H1 (cell line): ENCODE measurements at regions not wholly inside any gene's neighbourhood (a gene's known extent, or its start where the extent isn't known, plus 50 kb on each side); places are given as distances from the start of the nearest gene placed in this dataset.

Source experiments
- CTCF ChIA-PET: fragments of 300-600 bp; sonication (Branson Sonifier 250); formaldehyde crosslinking; loops from one replicate; lab custom pipeline; 2021; ENCODE audit not compliant: partially characterized antibody; lab: Charles Lee
- POLR2A ChIA-PET: fragments of 300-600 bp; sonication (Branson Sonifier 250); formaldehyde crosslinking; loops from one replicate; lab custom pipeline; 2021; ENCODE audit warnings: inconsistent platforms; ENCODE audit not compliant: partially characterized antibody; lab: Charles Lee
- DNase-seq, 2 experiments: peaks; one replicate each; pipeline versions ENCODE4 v3.0.0 to v3.0.0-alpha.2; 2010 to 2022; ENCODE audit warnings: low spot score in 2 of 2, low read depth in 1 of 2, mixed read lengths in 1 of 2
- FAIRE-seq: peaks from 2 replicates; lab custom pipeline; 2011; peaks lifted over from hg19 to GRCh38; lab: Jason Lieb, UNC
- H2AFZ ChIP-seq: 2 replicates; pipeline ENCODE4 v1.8.1; 2012; ENCODE audit warnings: low read length, inconsistent platforms
- H2AK5ac ChIP-seq: 2 replicates; pipeline ENCODE4 v1.6.1; 2013; ENCODE audit warnings: low read depth, low read length
- H2BK120ac ChIP-seq: replicated peaks from 2 replicates; pipeline ENCODE3; 2013; ENCODE audit warnings: low read depth, low read length, inconsistent platforms
- H2BK12ac ChIP-seq: 2 replicates; pipeline ENCODE4 v1.6.1; 2013; ENCODE audit warnings: low read depth, low read length
- H2BK15ac ChIP-seq: 2 replicates; pipeline ENCODE4 v1.6.1; 2013; ENCODE audit warnings: low read length
- H2BK20ac ChIP-seq: 2 replicates; pipeline ENCODE4 v1.6.1; 2013; ENCODE audit warnings: low read length
- H2BK5ac ChIP-seq: 2 replicates; pipeline ENCODE4 v1.6.1; 2013; ENCODE audit warnings: low read depth, low read length
- H3K14ac ChIP-seq: 2 replicates; pipeline ENCODE4 v1.6.1; 2013; ENCODE audit warnings: inconsistent platforms; ENCODE audit not compliant: insufficient read length
- H3K18ac ChIP-seq: 2 replicates; pipeline ENCODE4 v1.6.1; 2013; ENCODE audit warnings: low read length; ENCODE audit errors: extremely low read depth
- H3K23ac ChIP-seq: 2 replicates; pipeline ENCODE4 v1.6.1; 2013; ENCODE audit warnings: inconsistent platforms; ENCODE audit not compliant: insufficient read length
- H3K23me2 ChIP-seq: 2 replicates; pipeline ENCODE4 v1.6.1; 2013; ENCODE audit warnings: low read depth, low read length
- H3K27ac ChIP-seq: 2 replicates; pipeline ENCODE4 v1.6.1; 2011; ENCODE audit warnings: low read depth, low read length, inconsistent platforms
- H3K27me3 ChIP-seq, 4 experiments: replicated peaks in 1 of 4; 1 replicate in 1 of 4; 2 replicates in 3 of 4; pipeline versions ENCODE4 v1.6.1 to v1.8.1; 2011 to 2013; ENCODE audit warnings: low read length in 3 of 4, mild to moderate bottlenecking in 3 of 4, inconsistent platforms in 2 of 4, mixed read lengths in 2 of 4, moderate library complexity in 1 of 4; ENCODE audit not compliant: control insufficient read depth in 3 of 4, insufficient read depth in 3 of 4; ENCODE audit errors: extremely low read depth in 1 of 4
- H3K36me3 ChIP-seq, 4 experiments: 2 replicates each; pipeline versions ENCODE4 v1.6.1 to v1.8.1; 2011 to 2013; ENCODE audit warnings: mild to moderate bottlenecking in 4 of 4, low read length in 3 of 4, moderate library complexity in 2 of 4, control low read depth in 1 of 4, inconsistent platforms in 1 of 4; ENCODE audit not compliant: insufficient read depth in 4 of 4, control insufficient read depth in 2 of 4
- H3K4ac ChIP-seq: replicated peaks from 2 replicates; pipeline ENCODE3; 2013; ENCODE audit warnings: low read length, low read depth, mixed read lengths, inconsistent platforms; ENCODE audit not compliant: insufficient read length
- H3K4me1 ChIP-seq, 4 experiments: replicated peaks in 1 of 4; 1 replicate in 1 of 4; 2 replicates in 3 of 4; pipeline versions ENCODE4 v1.6.1 to v1.8.1; 2011 to 2013; ENCODE audit warnings: low read length in 3 of 4, inconsistent platforms in 2 of 4, mixed read lengths in 1 of 4; ENCODE audit not compliant: insufficient read depth in 4 of 4, control insufficient read depth in 3 of 4
- H3K4me2 ChIP-seq, 2 experiments: 2 replicates each; pipeline versions ENCODE4 v1.6.1 to v1.8.1; 2011 to 2013; ENCODE audit warnings: low read depth in 2 of 2, low read length in 2 of 2, control low read depth in 1 of 2, inconsistent platforms in 1 of 2, mild to moderate bottlenecking in 1 of 2; ENCODE audit not compliant: insufficient read depth in 1 of 2
- H3K4me3 ChIP-seq, 4 experiments: fragments of 200-600, 300-600 bp in 1 of 4; sonication (generic), shearing (Covaris generic), sonication (Bioruptor Twin) in 1 of 4; 2 replicates each; pipeline versions ENCODE4 v1.5.1 to v1.8.1; 2011 to 2016; ENCODE audit warnings: low read length in 4 of 4, low read depth in 3 of 4, control low read depth in 2 of 4, inconsistent platforms in 2 of 4, mild to moderate bottlenecking in 2 of 4, mixed read lengths in 1 of 4, moderate library complexity in 1 of 4; ENCODE audit not compliant: insufficient read depth in 2 of 4; ENCODE audit errors: extremely low read depth in 1 of 4
- H3K56ac ChIP-seq: replicated peaks from 2 replicates; pipeline ENCODE3; 2013; ENCODE audit warnings: low read depth, mild to moderate bottlenecking, mixed read lengths, low read length, inconsistent platforms; ENCODE audit not compliant: insufficient read length
- H3K79me1 ChIP-seq: 2 replicates; pipeline ENCODE4 v1.6.1; 2013; ENCODE audit warnings: low read depth, low read length, control low read depth
- H3K79me2 ChIP-seq, 2 experiments: 2 replicates each; pipeline versions ENCODE4 v1.6.1 to v1.8.1; 2012 to 2013; ENCODE audit warnings: low read length in 2 of 2, mild to moderate bottlenecking in 2 of 2, inconsistent platforms in 1 of 2; ENCODE audit not compliant: insufficient read depth in 2 of 2, control insufficient read depth in 1 of 2
- H3K9ac ChIP-seq, 4 experiments: replicated peaks in 1 of 4; 1 replicate in 1 of 4; 2 replicates in 3 of 4; pipeline versions ENCODE4 v1.6.1 to v1.8.1; 2011 to 2013; ENCODE audit warnings: low read depth in 3 of 4, low read length in 3 of 4, control low read depth in 2 of 4, mild to moderate bottlenecking in 2 of 4, moderate library complexity in 2 of 4, inconsistent platforms in 1 of 4; ENCODE audit errors: extremely low read depth in 1 of 4
- H3K9me3 ChIP-seq, 2 experiments: 2 replicates each; pipeline versions ENCODE4 v1.6.1 to v1.8.1; 2012 to 2013; ENCODE audit warnings: mild to moderate bottlenecking in 2 of 2, moderate library complexity in 2 of 2, control low read depth in 1 of 2, inconsistent platforms in 1 of 2, low read depth in 1 of 2, low read length in 1 of 2, mixed read lengths in 1 of 2; ENCODE audit not compliant: insufficient read depth in 2 of 2
- H4K20me1 ChIP-seq, 2 experiments: replicated peaks in 1 of 2; 2 replicates each; pipeline versions ENCODE3 to v1.8.1; 2011 to 2013; ENCODE audit warnings: inconsistent platforms in 2 of 2, low read length in 2 of 2, mild to moderate bottlenecking in 1 of 2; ENCODE audit not compliant: insufficient read depth in 2 of 2, control insufficient read depth in 1 of 2
- H4K5ac ChIP-seq: 2 replicates; pipeline ENCODE4 v1.6.1; 2013; ENCODE audit warnings: low read length, low read depth, mixed read lengths, inconsistent platforms; ENCODE audit not compliant: insufficient read length
- H4K8ac ChIP-seq: 2 replicates; pipeline ENCODE4 v1.8.0; 2013; ENCODE audit warnings: mild to moderate bottlenecking, moderate library complexity, low read length, inconsistent platforms; ENCODE audit not compliant: insufficient read depth; ENCODE audit errors: extremely low read depth
- H4K91ac ChIP-seq: replicated peaks from 2 replicates; pipeline ENCODE3; 2013; ENCODE audit warnings: low read length, mixed read lengths, inconsistent platforms; ENCODE audit not compliant: insufficient read length
- GABPA ChIP-seq: IDR thresholded peaks from 2 replicates; pipeline ENCODE4 v1.6.1; 2011; ENCODE audit warnings: mild to moderate bottlenecking, low read length, moderate library complexity, borderline replicate concordance; ENCODE audit not compliant: insufficient read depth
- NANOG ChIP-seq: IDR thresholded peaks from 2 replicates; pipeline ENCODE4 v1.6.1; 2011; ENCODE audit warnings: low read length, low read depth, mild to moderate bottlenecking, inconsistent platforms; ENCODE audit not compliant: insufficient read depth, poor library complexity, severe bottlenecking
- NRF1 ChIP-seq: IDR thresholded peaks from 2 replicates; pipeline ENCODE4 v1.6.1; 2011; ENCODE audit warnings: mild to moderate bottlenecking, low read depth, low read length, improper control_type of control experiment
- RNF2 ChIP-seq: fragments of 200-900, 300-1000 bp; sonication (generic); IDR thresholded peaks from 2 replicates; pipeline ENCODE4 v1.7.1; 2016; ENCODE audit warnings: borderline replicate concordance, low read depth, mild to moderate bottlenecking, antibody characterized with exemption, low read length; ENCODE audit not compliant: poor library complexity, severe bottlenecking; ENCODE audit errors: missing control alignments
- RXRA ChIP-seq: IDR thresholded peaks from 2 replicates; pipeline ENCODE4 v1.6.1; 2011; ENCODE audit warnings: low read depth, mild to moderate bottlenecking, low read length, moderate library complexity; ENCODE audit not compliant: insufficient read depth
- SP1 ChIP-seq: IDR thresholded peaks from 2 replicates; pipeline ENCODE4 v1.6.1; 2011; ENCODE audit warnings: low read depth, low read length
- TAF7 ChIP-seq: optimal IDR thresholded peaks from 2 replicates; pipeline ENCODE3; 2011; ENCODE audit warnings: low read depth, mild to moderate bottlenecking, inconsistent platforms, low read length, moderate library complexity, borderline replicate concordance
- TBP ChIP-seq: IDR thresholded peaks from 2 replicates; pipeline ENCODE4 v1.6.1; 2011; ENCODE audit warnings: low read depth, low read length, improper control_type of control experiment
- TCF12 ChIP-seq: IDR thresholded peaks from 2 replicates; pipeline ENCODE4 v1.6.1; 2011; ENCODE audit warnings: low read depth, mild to moderate bottlenecking, low read length
- WGBS, 2 experiments: shearing (Covaris generic) in 1 of 2; methylation state at CpG; one replicate each; pipeline versions ENCODE4 v1.1.6 to v1.1.7; 2013 to 2015; ENCODE audit warnings: low lambda C conversion rate in 2 of 2, mixed read lengths in 2 of 2, inconsistent platforms in 1 of 2, low coverage in 1 of 2, missing lambda C conversion rate in 1 of 2; ENCODE audit not compliant: insufficient replicate concordance in 2 of 2, insufficient coverage in 1 of 2, insufficient read length in 1 of 2; ENCODE audit errors: extremely low coverage in 1 of 2, missing lambda C conversion rate in 1 of 2; 5-methylcytosine and 5-hydroxymethylcytosine counted together
- TF ChIP-seq, protein P1 (sequence below), 3 experiments: IDR thresholded peaks; 1 replicate in 2 of 3; 2 replicates in 1 of 3; pipeline versions ENCODE4 v1.5.1 to v1.6.1; 2011; ENCODE audit warnings: low read length in 3 of 3, mild to moderate bottlenecking in 3 of 3, inconsistent platforms in 2 of 3, low read depth in 1 of 3, moderate library complexity in 1 of 3; ENCODE audit not compliant: insufficient read depth in 1 of 3; ENCODE audit errors: control extremely low read depth in 1 of 3

GRCh38 chr1:234732260-234732659 lies 122.3 kb upstream of the IRF2BP2 start:
- ChIA-PET CTCF (interaction anchor here (0.6 to 1.0 kb wide), 2 partner anchors 9 to 188 kb away, joined by 3 read pairs; no protein-coding TSS in a partner anchor), POLR2A (interaction anchor here (1.2 kb wide), 1 partner anchor 122 kb away, joined by 3 read pairs; the partner anchor contains the start of gene IRF2BP2)
- 95% methylated on average over 9 of the region's 9 CpGs; no CpG with 5 or more reads in 1 of the 2 experiments for WGBS, 2 experiments
- Histone ChIP-seq H3K23ac (no peak overlapping the region), H3K4ac (no peak overlapping the region), H3K18ac (no peak overlapping the region), H4K8ac (no peak overlapping the region), H3K79me1 (no peaks in the 10 kb centered on the region), H3K27me3 (0 out of 7 replicates have a peak, but pooled peaks cover 0 to 2% (median 0%) of the 10 kb centered on the region in 4 experiments), H3K4me2 (no peak overlapping the region), H2BK15ac (no peak overlapping the region), H2AFZ (no peak overlapping the region), H2BK5ac (no peak overlapping the region), H4K20me1 (no peaks in the 10 kb centered on the region), H2BK120ac (no peak overlapping the region), H4K91ac (no peak overlapping the region), H2BK12ac (no peak overlapping the region), H3K23me2 (no peaks in the 10 kb centered on the region), H3K79me2 (no peaks in the 10 kb centered on the region), H2AK5ac (0 out of 2 replicates have a peak overlapping the region, but pooled peaks have one; percentile 60), H3K36me3 (no peaks in the 10 kb centered on the region), H3K14ac (no peak overlapping the region), H3K9ac (no peak overlapping the region), H3K4me3 (no peak overlapping the region), H3K9me3 (no peaks in the 10 kb centered on the region), H4K5ac (no peak overlapping the region), H3K4me1 (peaks cover under 1 to 2% (median under 1%) of the 10 kb centered on the region in 4 experiments; a peak in 4 of 7 replicates), H2BK20ac (no peak overlapping the region), H3K27ac (no peak overlapping the region), H3K56ac (no peak overlapping the region)
- DNase-seq: no peak
- no peak for FAIRE-seq
- TF ChIP-seq, protein P1, sequence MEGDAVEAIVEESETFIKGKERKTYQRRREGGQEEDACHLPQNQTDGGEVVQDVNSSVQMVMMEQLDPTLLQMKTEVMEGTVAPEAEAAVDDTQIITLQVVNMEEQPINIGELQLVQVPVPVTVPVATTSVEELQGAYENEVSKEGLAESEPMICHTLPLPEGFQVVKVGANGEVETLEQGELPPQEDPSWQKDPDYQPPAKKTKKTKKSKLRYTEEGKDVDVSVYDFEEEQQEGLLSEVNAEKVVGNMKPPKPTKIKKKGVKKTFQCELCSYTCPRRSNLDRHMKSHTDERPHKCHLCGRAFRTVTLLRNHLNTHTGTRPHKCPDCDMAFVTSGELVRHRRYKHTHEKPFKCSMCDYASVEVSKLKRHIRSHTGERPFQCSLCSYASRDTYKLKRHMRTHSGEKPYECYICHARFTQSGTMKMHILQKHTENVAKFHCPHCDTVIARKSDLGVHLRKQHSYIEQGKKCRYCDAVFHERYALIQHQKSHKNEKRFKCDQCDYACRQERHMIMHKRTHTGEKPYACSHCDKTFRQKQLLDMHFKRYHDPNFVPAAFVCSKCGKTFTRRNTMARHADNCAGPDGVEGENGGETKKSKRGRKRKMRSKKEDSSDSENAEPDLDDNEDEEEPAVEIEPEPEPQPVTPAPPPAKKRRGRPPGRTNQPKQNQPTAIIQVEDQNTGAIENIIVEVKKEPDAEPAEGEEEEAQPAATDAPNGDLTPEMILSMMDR (IDR thresholded peaks at IDR 0.05; ENCODE audit: control extremely low read depth in 1 of 3, insufficient read depth in 1 of 3, low read depth in 1 of 3, low read length in 3 of 3): no peak
- no peak for TF ChIP-seq SP1
- TF ChIP-seq TCF12: no peak
- TF ChIP-seq TAF7: no peak
- TF ChIP-seq RXRA: no peak
- TF ChIP-seq TBP: no peak
- TF ChIP-seq NRF1: no peak
- no peak for TF ChIP-seq GABPA
- no peak for TF ChIP-seq RNF2
- no peak for TF ChIP-seq NANOG
